GM12872 (cell line): ENCODE measurements at regions not wholly inside any gene's neighbourhood (a gene's known extent, or its start where the extent isn't known, plus 50 kb on each side); places are given as distances from the start of the nearest gene placed in this dataset.

Experiments
- CTCF ChIP-seq: IDR thresholded peaks from 3 replicates; pipeline ENCODE4 v1.5.1; 2011; ENCODE audit warnings: low read depth, mild to moderate bottlenecking, low read length, moderate library complexity; ENCODE audit not compliant: insufficient read depth

- no peak for TF ChIP-seq CTCF
Measured at GRCh38 chr18:24741965-24742724, 281.7 kb downstream of the HRH4 start.

- no peak for TF ChIP-seq CTCF
Measured at GRCh38 chr18:24754583-24755253, 294.3 kb downstream of the HRH4 start.

DNA sequence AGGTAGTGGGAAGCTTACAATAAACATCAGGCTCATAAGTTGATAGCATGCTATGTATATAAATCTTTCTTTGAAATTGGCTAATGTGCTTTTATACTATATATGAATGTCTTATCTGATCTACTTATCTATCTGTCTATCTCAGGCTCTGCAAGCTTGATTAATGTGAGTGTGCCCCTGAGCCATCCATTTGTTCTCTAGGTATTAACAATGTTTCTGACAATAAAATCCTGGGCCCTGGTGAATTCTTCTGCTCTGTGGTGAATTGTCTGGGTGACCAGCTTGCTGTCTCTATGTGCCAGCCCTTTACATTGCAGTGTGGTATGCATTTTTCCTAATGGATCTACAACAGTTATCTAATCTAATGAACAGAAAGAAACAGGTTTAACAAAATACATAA is 295.9 kb downstream of the HRH4 start:
- no peak for TF ChIP-seq CTCF

GRCh38 chr18:24757134-24757533 is 296.7 kb downstream of the HRH4 start:
- no peak for TF ChIP-seq CTCF

GRCh38 chr18:24761765-24762164 is 301.3 kb downstream of the HRH4 start:
- no peak for TF ChIP-seq CTCF

DNA sequence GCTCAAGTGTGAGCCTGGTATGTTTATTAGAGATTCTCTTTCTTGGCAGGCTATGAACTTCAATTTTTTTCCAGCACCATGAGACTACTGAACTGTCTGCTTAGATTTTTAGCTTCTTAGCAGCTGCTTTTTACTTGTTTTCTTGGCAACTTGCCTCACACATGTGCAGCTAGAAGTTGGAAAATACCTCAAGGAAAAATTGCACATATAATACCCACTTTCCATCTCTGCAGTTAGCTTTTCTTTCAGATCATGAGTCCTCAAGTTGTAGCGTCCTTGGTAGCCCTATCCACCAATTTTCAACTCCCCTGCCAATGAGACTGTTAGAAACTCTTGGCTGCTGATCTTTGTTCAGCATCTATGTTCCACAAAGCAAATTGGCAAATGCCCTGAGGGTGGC is 302.1 kb downstream of the HRH4 start:
- no peak for TF ChIP-seq CTCF

DNA sequence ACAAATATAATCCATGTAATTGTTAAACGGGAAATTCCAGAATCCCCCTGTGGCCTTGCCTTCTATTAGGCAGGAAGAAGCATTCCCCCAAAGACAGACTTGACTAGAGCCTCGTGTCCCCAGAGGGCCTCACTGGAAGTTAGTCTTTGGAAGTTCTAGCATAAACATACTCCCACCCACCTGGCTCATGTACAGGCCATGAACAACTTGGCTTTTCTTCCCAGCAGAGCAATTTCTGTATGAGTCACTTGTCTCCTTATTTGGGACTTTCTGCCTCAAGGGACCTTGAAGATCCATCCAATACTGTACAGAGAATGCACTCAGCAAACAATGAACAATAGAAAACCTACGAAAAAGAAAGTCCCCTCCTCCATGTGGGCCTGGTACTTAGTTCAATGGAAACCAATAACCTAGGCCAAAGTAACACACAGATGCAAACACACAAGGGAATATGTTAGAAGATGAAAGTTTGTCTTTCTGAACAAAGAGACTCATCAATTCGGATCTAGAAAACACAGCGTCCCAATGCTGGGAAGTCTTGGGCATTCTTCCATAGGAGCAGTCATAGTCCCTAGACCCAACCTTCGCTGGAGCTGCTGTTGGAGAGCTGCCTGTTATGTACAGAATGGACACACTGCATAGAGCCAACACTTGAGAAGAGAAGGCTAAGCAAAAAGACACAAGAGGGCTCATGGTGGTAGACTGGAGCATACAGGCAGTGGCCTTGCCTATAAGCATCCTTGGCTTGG is 303.5 kb downstream of the HRH4 start:
- no peak for TF ChIP-seq CTCF
